GM20431 (cell line): ENCODE measurements at regions not wholly inside any gene's neighbourhood (a gene's known extent, or its start where the extent isn't known, plus 50 kb on each side); places are given as distances from the start of the nearest gene placed in this dataset.
"Not testable (repeated sequence)": the region's sequence is repeated elsewhere in the genome, so short reads cannot be mapped to it uniquely, and the experiment has no call there.

ENCODE experiments used
- in situ Hi-C: fragments of 300-500 bp; cut with MseI, MboI; formaldehyde crosslinking; loops from one replicate; pipeline ENCODE4 v1.15.0; 2020; ENCODE audit warnings: low sequenced_read_pairs; ENCODE audit not compliant: unreplicated experiment

- in situ Hi-C loops: no loop called here
Observed at GRCh38 chr5:58312299-58312698, 147.6 kb downstream of the PLK2 start.

- in situ Hi-C loops: no loop called here
Observed at GRCh38 chr5:58311526-58311925, 148.4 kb downstream of the PLK2 start.

DNA sequence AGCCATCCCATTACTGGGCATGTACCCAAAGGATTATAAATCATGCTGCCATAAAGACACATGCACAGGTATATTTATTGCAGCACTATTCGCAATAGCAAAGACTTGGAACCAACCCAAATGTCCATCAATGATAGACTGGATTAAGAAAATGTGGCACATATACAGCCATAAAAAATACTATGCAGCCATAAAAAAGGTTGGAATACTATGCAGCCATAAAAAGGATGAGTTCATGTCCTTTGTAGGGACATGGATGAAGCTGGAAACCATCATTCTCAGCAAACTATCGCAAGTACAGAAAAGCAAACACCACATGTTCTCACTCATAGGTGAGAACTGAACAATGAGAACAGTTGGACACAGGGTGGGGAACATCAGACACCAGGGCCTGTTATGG is 151.5 kb downstream of the PLK2 start:
- in situ Hi-C loops: not testable (repeated sequence)

DNA sequence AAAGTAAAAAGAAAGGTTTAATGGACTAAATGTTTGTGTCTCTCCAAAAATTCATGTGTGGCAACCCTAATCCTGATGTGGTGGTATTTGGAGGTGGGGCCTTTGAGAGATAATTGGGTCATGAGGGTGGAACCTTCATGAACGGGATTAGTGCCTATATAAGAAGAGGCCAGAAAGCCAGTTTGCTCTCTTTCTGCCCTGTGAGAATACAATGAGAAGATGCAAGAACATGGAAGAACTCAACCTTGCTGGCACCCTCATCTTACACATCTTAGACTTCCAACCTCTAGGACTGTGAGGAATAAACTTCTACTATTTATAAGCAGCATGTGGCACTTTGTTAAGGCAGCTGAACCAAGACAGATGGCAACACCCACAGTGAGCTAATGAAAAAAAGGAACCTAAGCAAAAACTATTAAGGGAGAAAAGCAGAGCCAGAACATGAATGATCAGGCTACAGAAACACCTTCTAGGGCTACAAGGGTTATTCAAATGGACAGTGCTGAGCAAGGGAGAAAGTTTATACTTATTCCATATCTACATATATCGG is 159.5 kb downstream of the PLK2 start:
- in situ Hi-C loops: no loop called here

GRCh38 chr5:58299256-58299655 is 160.6 kb downstream of the PLK2 start:
- in situ Hi-C loops: no loop called here

DNA sequence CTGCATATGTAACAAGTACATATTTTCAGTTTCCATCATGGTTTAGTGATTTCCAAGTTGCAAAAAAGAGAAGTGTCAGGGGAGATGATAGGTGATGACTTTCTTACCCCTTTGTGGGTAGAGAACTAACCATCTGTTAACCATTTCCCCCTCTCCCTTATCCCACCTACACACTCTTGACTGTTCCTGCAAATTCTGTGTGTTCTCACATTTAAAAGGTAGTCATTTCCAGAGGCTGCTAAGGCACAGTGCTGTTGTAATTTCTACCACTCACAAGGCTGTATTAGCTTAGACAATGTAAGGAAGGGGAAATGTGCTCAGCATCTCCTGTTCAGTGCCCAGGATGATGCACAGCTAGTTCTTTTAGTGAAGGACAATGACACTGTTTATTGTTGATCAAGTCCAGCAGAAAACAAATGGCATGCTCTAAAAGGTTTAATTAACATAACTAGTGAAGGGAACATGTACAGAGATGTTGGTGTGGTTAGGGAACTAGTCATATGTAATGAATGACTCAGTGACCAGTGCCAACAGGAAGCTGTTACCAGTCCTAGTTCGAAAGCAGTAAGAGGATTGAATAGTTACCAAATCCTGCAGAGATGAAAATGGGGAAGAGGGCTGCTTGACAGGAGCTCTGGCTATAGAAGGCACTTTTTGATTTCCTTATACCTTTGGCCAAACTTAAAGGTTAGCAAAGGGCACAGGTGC is 165.1 kb downstream of the PLK2 start:
- in situ Hi-C loops: no loop called here

DNA sequence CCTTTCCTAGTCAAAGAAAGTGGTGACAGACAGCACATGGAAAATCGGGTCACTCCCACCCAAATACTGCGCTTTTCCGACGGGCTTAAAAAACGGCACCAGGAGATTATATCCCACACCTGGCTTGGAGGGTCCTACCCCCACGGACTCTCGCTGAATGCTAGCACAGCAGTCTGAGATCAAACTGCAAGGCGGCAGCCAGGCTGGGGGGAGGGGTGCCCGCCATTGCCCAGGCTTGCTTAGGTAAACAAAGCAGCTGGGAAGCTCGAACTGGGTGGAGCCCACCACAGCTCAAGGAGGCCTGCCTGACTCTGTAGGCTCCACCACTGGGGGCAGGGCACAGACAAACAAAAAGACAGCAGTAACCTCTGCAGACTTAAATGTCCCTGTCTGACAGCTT is 171.6 kb downstream of the PLK2 start:
- in situ Hi-C loops: not testable (repeated sequence)

DNA sequence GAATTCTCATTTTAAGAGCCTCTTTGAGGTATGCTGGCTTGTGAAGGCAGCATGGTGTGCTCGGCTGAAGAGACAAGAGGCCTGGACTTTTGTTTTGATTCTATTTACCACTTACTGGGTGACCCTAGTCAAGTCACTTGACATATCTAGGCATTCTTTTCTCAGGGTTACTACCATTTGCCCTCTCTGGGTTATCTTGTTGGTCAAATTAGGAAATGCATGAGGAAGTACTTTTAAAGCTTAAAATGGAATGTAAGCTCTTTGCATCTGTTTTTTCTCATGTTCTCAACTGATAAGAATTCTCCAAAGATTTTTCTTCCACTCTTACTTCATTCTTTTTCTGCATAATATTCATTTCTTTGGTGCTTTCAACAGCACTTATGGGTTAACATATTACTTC is 173.1 kb downstream of the PLK2 start:
- in situ Hi-C loops: no loop called here

DNA sequence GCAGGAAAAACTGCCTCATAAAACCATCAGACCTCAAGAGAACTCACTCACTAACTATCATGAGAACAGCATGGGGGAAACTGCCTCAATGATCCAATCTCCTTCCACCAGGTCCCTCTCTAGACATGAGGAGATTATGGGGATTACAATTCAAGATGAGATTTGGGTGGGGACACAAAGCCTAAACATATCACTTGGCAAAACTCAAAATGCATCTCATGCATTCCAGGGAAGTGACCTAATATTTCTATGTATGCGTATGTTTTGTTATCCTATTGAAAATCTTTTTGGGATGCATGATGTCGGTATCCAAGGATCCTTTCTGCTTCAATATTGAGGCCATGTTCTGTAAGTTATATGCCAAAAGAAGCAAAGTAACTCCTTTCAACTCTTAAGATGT is 174.0 kb downstream of the PLK2 start:
- in situ Hi-C loops: no loop called here

- in situ Hi-C loops: no loop called here
Observed at GRCh38 chr5:58284886-58285285, 175.0 kb downstream of the PLK2 start.

- in situ Hi-C loops: no loop called here
Observed at GRCh38 chr5:58281189-58281588, 178.7 kb downstream of the PLK2 start.

DNA sequence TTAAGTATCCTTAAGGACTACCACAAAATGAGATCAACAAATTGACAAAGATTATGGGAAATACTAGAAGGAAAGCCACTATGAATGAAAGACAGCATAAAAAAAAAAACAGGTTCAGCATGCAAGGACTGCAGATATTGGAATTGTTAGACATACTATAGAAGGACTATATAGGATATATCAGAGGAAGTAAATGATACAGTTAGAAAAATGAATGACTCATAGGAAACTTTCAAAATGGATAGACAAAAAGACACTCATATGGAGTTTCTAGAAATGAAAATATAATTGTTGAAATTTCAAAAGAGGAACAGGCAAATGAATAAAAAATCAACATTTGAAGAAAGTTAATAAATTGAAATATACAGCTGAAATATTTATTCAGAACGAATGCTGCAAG is 180.6 kb downstream of the PLK2 start:
- in situ Hi-C loops: no loop called here

DNA sequence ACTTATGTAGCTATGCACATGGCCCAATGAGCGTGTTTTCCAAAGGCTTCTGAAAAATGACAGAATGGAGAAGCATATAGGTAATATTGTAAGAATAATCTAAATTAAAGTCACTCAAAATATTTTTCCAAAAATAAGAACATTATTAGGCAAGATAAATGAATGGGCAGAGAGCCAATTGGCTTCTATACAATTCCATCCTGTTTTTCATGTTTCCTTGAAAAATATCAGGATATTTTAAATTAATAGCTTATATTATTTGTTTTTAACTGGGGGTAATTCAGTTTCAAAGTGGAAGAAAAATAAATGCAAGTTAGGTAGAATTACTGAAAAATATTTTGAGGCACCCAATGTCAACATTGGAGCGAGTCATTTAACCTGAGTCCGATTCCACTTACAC is 183.5 kb downstream of the PLK2 start:
- in situ Hi-C loops: no loop called here

DNA sequence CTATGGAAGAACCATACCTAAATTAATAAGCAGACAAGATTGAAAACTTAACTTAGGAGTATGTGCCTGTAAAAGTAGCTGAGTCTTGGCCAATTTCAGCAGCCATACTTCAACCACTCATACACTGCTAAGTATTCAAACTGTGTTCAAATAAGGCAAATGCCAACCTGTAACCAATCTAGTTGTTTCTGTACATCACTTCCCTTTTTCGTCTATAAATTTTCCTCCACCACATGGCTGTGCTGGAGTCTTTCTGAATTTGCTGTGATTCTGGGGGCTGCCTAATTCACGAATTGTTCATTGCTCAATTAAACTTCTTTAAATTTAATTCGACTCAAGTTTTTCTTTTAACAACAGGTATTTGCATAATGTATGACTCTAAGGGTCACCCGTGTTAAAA is 184.4 kb downstream of the PLK2 start:
- in situ Hi-C loops: no loop called here

DNA sequence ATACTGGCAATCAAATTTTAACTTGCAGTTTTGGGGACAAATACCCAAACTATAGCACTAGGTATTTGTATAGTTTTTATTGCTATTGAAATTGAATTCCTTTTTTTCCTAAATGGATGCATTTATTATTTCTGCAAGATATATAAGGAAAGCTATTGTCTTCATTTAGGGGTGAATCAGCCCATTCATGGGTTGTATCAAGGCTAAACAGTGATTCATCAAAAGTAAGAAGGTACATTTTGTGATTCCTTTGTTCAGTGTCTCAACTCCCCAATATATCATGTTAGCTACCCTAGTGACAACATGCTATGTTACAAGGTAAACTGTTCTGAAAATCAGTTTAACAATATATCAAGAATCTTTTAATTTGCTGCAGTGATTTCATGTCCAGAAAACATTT is 185.7 kb downstream of the PLK2 start:
- in situ Hi-C loops: no loop called here

DNA sequence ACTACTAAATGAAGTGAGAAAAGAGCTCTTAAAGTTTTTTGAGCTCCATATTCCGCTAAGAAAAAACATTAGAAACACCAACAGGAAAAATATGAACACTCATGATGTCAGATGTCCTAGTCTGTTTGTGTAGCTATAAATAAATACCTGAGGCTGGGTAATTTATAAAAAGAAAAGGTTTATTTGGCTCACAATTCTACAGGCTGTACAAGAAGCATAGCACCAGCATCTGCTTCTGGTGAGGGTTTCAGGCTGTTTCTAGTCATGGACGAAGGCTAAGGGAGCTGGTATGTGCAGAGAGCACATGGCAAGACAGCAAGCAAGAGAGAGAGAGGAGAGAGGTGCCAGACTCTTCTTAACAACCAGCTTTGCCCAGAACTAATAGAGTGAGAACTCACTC is 186.2 kb downstream of the PLK2 start:
- in situ Hi-C loops: no loop called here

GRCh38 chr5:58268268-58268667 is 191.6 kb downstream of the PLK2 start:
- in situ Hi-C loops: no loop called here

DNA sequence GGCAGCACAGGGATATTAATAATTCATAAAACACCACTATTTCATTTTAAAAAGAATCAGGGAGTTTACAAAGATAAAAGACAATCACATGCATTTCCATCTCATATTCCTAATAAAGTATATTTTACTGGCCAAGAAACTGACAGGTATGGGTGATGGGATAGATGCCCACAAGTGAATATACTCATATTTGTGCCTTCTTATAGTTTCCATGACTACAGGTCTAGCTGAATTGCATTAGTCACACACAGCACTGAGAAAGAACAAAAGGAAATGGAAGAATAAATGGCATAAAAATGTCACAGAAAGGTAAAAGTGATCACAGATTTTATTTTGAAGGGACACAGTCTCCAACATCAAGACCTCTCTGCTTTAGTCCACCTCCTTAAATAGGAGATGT is 193.5 kb downstream of the PLK2 start:
- in situ Hi-C loops: no loop called here

DNA sequence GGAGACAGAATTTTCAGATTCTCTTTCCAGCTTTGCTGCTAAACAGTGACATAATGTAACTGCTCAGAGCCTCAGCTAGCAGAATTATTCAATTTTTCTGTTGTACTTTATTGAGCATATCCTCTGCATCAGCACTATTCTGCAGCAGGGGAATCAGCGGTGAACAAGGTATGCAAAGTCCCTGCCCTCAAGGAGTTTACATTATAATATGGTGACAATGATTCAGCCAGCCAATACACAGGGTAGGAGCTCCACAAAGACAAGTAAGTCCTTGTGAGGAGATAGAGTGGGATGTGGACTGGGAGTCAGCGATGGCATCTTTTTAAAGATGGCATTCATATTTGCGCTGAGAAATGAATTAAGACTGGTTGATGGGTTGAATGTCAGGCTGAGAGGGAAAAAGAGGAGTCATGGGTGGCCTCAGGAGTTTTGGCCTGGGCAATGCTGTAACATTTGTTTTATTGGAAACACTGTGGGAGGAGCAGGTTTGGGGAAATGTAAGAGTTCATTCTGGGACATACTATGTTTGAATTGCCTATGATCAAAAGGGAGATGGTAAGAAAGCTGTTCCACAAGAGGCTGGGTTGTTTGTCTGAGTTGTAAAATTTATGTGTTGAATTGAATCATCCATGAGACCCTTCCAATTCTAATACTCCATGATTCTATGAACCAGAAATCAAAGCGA is 194.5 kb downstream of the PLK2 start:
- in situ Hi-C loops: no loop called here

DNA sequence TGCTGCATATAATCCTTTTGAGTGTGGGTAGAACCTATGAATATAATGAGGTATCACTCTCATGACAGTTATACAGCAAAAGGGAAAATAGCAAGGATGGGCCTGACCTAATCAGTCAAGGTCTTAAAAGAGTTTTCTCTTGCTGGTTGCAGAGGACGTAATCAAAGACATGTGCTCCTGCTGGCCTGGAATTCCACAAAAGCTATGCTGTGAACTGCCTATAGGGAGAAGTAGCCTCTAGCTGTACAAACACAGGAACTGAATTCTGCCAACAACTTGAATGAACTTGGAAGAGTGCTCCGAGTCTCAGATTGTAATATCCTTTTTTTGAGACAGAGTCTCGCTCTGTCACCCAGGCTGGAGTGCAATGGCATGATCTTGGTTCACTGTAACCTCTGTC is 195.6 kb downstream of the PLK2 start:
- in situ Hi-C loops: no loop called here

DNA sequence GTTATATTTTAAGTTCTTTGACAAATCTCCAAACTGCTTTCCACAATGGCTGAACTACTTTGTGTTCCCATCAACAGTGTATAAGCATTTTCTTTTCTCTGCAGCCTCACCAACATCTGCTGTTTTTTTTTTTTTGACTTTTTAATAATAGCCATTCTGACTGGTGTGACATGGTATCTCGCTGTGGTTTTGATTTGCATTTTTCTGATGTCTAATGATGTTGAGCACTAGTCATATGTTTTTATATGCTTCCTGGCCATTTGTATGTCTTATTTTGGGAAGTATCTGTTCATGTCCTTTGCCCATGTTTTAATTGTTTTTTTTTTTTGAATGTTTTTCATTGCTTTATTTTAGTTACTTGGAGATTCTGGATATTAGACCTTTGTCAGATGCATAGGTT is 196.6 kb downstream of the PLK2 start:
- in situ Hi-C loops: no loop called here

DNA sequence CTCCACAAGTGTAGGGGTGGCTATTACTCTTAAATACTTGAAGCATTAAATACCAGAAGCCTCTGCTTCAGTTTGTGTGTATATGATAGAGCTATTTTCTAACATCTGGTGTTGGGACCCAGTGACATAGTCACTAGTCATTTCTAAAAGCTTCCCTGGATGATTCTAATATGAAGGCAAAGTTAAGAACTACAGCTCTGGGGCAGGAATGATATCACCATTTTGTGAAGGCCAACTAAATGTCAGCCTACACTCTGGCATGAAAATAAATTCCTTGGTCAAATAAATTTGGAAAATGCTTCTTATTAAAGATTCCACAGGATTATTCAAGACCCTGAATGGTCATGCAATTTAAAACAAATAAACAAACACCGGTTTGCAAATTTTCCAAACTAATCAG is 197.7 kb downstream of the PLK2 start:
- in situ Hi-C loops: no loop called here
